NOMO-1 (cell line): ENCODE measurements at regions not wholly inside any gene's neighbourhood (a gene's known extent, or its start where the extent isn't known, plus 50 kb on each side); places are given as distances from the start of the nearest gene placed in this dataset.
"Not testable (repeated sequence)": the region's sequence is repeated elsewhere in the genome, so short reads cannot be mapped to it uniquely, and the experiment has no call there.

ENCODE experiments used
- DNase-seq, 2 experiments: peaks; one replicate each; lab custom pipeline; 2025; ENCODE audit not compliant: unreplicated experiment in 2 of 2; lab: John Stamatoyannopoulos, UW

GRCh38 chr11:89613911-89614310, 96.2 kb upstream of the TRIM77 start:
- DNase-seq, result no peak

GRCh38 chr11:89614428-89614827, 95.7 kb upstream of the TRIM77 start:
- not testable (repeated sequence) for DNase-seq

- DNase-seq, result not testable (repeated sequence)
These were observed 94.5 kb upstream of the TRIM77 start for GRCh38 chr11:89615642-89616041.

- DNase-seq, result not testable (repeated sequence)
These were observed 93.9 kb upstream of the TRIM77 start for GRCh38 chr11:89616161-89616560.

- not testable (repeated sequence) for DNase-seq
These were observed 93.0 kb upstream of the TRIM77 start for GRCh38 chr11:89616999-89617602.

- DNase-seq, result not testable (repeated sequence)
These were observed 89.4 kb upstream of the TRIM77 start for GRCh38 chr11:89620721-89621120.

- DNase-seq, result no peak
These were observed 84.9 kb upstream of the TRIM77 start for GRCh38 chr11:89625171-89625570.

- no peak for DNase-seq
These were observed 83.7 kb upstream of the TRIM77 start for GRCh38 chr11:89626366-89626765.

- peak in 1 of 2 experiments; percentile 1 for DNase-seq
These were observed 83.2 kb upstream of the TRIM77 start for GRCh38 chr11:89626881-89627280.

GRCh38 chr11:89633135-89633705, 76.9 kb upstream of the TRIM77 start:
- no peak for DNase-seq

- not testable (repeated sequence) for DNase-seq
These were observed 69.3 kb upstream of the TRIM77 start for GRCh38 chr11:89640777-89641176.

GRCh38 chr11:89648232-89648631, 61.9 kb upstream of the TRIM77 start:
- not testable (repeated sequence) for DNase-seq

GRCh38 chr11:89648996-89649395, 61.1 kb upstream of the TRIM77 start:
- not testable (repeated sequence) for DNase-seq

GRCh38 chr11:89654669-89655068, 55.4 kb upstream of the TRIM77 start:
- DNase-seq, result not testable (repeated sequence)

GRCh38 chr11:89658767-89659166, 51.3 kb upstream of the TRIM77 start:
- not testable (repeated sequence) for DNase-seq

- DNase-seq, result not testable (repeated sequence)
These were observed 50.7 kb upstream of the TRIM77 start for GRCh38 chr11:89659414-89659813.

GRCh38 chr11:89660234-89660633, 49.9 kb upstream of the TRIM77 start:
- DNase-seq, result no peak
